ENCODE measurements at regions not wholly inside any gene's neighbourhood (a gene's known extent, or its start where the extent isn't known, plus 50 kb on each side); places are given as distances from the start of the nearest gene placed in this dataset.

DNA sequence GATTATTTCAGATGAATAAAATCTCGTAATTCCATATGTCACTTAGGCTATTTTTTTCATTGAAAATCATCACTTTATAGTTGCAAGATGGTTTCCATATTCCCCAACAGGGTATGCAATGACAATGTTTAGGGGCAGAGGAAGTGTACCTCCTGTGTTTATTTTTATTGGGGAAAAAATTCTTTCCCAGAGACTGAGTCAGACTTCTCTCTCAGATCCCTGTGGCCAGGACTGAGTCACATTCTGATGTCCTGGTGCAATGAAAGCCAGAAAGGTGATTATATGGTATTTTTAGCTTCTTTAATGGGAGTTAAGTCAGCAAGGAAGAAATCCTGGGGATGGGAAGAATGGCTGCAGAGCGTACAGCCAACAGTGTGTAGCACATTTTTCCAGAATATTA, 196.9 kb upstream of the ALG10 start:
- no peak overlapping the region for H3K4me3 ChIP-seq
- H3K4me1 ChIP-seq, result no peaks in the 10 kb centered on the region
- 40 to 42% methylated on average over 2 of the region's 2 CpGs for WGBS, 2 donors
- ATAC-seq (no peak), DNase-seq (no peak)
- H3K27me3 ChIP-seq, result no peaks in the 10 kb centered on the region
- no peaks in the 10 kb centered on the region for H3K36me3 ChIP-seq
- no peak overlapping the region for H3K27ac ChIP-seq
- intact Hi-C loops (cut with DNase I), result loop anchor here in 1 of 10 donors (10.0 kb wide), 1 partner anchor 61 kb away; no protein-coding TSS in a partner anchor
- H3K9me3 ChIP-seq, result no peaks in the 10 kb centered on the region
- TF ChIP-seq, protein P1, sequence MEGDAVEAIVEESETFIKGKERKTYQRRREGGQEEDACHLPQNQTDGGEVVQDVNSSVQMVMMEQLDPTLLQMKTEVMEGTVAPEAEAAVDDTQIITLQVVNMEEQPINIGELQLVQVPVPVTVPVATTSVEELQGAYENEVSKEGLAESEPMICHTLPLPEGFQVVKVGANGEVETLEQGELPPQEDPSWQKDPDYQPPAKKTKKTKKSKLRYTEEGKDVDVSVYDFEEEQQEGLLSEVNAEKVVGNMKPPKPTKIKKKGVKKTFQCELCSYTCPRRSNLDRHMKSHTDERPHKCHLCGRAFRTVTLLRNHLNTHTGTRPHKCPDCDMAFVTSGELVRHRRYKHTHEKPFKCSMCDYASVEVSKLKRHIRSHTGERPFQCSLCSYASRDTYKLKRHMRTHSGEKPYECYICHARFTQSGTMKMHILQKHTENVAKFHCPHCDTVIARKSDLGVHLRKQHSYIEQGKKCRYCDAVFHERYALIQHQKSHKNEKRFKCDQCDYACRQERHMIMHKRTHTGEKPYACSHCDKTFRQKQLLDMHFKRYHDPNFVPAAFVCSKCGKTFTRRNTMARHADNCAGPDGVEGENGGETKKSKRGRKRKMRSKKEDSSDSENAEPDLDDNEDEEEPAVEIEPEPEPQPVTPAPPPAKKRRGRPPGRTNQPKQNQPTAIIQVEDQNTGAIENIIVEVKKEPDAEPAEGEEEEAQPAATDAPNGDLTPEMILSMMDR (IDR thresholded peaks at IDR 0.05), result no peak

DNA sequence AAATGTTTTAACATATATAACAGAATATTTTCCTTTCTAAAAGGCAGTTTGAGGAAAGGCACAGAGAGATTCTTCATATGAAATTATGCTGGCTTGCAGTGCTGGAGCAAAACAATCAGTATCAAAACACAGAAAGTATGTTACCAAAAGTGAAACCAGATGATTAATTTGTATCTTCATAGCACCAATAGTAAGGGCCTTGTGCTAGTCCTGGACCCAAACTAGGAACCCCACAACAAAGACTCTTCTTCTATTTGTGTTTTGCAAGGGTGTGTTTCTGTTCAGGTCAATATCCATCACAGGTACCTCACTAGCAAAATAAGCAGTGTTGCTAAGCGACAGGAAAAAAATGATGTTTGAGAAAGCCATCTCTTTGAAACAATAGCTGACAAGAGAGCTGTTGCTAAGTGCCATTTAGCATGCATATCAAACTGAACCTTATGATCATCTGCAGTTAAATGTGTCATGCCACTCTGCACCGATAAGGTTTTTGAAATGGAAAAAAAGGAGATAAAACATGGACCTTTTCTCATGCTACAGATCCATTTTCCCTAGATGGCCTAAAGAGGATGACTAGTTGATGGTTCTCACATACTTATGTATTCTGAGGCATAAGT, 196.2 kb upstream of the ALG10 start:
- H3K4me3 ChIP-seq, result no peak overlapping the region
- H3K27me3 ChIP-seq, result no peaks in the 10 kb centered on the region
- no peak overlapping the region for H3K27ac ChIP-seq
- DNase-seq (no peak), ATAC-seq (no peak)
- TF ChIP-seq, protein P1 (IDR thresholded peaks at IDR 0.05), result no peak
- 63 to 95% methylated on average over 2 of the region's 2 CpGs for WGBS, 2 donors
- H3K4me1 ChIP-seq, result no peaks in the 10 kb centered on the region
- H3K36me3 ChIP-seq, result no peaks in the 10 kb centered on the region
- no peaks in the 10 kb centered on the region for H3K9me3 ChIP-seq
- intact Hi-C loops (cut with DNase I), result loop anchor here in 1 of 10 donors (10.0 kb wide), 1 partner anchor 61 kb away; no protein-coding TSS in a partner anchor

DNA sequence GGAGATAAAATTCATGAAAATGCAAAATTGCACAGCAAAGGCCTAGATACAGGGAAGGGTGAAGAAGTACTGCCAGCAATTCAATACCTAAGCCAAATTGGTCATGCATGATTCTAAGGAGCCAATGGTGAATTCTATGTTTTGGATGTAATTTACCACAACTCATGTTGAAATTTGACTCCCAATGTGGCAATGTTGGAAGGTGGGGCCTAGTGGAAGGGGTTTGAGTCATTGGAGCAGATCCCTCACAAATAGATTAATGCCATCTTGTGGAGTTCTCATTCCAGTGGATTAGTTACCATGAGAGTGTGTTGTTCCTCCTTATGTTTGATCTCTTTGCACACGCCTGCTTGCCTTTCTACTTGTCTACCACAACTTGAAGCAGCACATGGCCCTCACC, 194.0 kb upstream of the ALG10 start:
- Histone ChIP-seq H3K36me3 (no peaks in the 10 kb centered on the region), H3K27ac (no peak overlapping the region), H3K4me1 (no peaks in the 10 kb centered on the region), H3K27me3 (no peaks in the 10 kb centered on the region), H3K9me3 (no peaks in the 10 kb centered on the region), H3K4me3 (no peak overlapping the region)
- DNase-seq (no peak), ATAC-seq (no peak)
- intact Hi-C loops (cut with DNase I), result loop anchor here in 1 of 10 donors (10.0 kb wide), 1 partner anchor 64 kb away; no protein-coding TSS in a partner anchor
- 50 to 62% methylated on average over 1 of the region's 1 CpG for WGBS, 2 donors
- TF ChIP-seq, protein P1 (IDR thresholded peaks at IDR 0.05), result no peak

DNA sequence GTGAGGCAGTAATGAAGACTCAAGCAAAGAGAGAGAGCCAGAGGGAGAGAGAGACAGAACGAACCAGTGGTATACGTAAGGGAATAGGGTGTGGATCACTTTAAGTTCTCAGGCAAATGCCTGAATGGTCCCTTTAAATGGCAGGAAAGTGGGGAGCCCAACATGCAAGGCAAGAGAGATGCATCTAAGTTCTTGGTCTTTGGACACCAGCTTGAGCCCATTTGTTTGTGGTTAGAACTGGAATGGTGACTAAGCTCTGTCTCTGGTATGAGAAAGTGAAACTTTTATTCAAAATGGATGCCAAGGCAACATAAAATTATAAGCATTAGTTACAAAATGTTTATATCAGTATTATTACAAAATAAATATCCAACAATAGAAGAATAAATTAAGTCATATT, 192.2 kb upstream of the ALG10 start:
- H3K4me1 ChIP-seq, result no peaks in the 10 kb centered on the region
- ATAC-seq, result no peak
- no peaks in the 10 kb centered on the region for H3K9me3 ChIP-seq
- no peak overlapping the region for H3K4me3 ChIP-seq
- no peaks in the 10 kb centered on the region for H3K36me3 ChIP-seq
- TF ChIP-seq, protein P1 (IDR thresholded peaks at IDR 0.05), result no peak
- WGBS, 2 donors, result 77 to 82% methylated on average over 2 of the region's 2 CpGs
- intact Hi-C loops (cut with DNase I), result no loop called here
- H3K27me3 ChIP-seq, result no peaks in the 10 kb centered on the region
- DNase-seq, result no peak
- no peak overlapping the region for H3K27ac ChIP-seq

Measured in heart right ventricle (tissue), 16 donors.